Stimulated activated CD8-positive, alpha-beta memory T cell treated with anti-CD3 and anti-CD28 coated beads, Interleukin-12 subunit alpha, Interleukin-12 subunit beta, amount 100 ng/mL, for 4 hours (primary cell): ENCODE measurements at regions not wholly inside any gene's neighbourhood (a gene's known extent, or its start where the extent isn't known, plus 50 kb on each side); places are given as distances from the start of the nearest gene placed in this dataset.
"Not testable (repeated sequence)": the region's sequence is repeated elsewhere in the genome, so short reads cannot be mapped to it uniquely, and the experiment has no call there.

ENCODE experiments used
- DNase-seq: peaks from one replicate; pipeline ENCODE4 v3.0.0-alpha.2; 2020; ENCODE audit warnings: low read depth

GRCh38 chr16:65722429-65722828 lies 600.6 kb upstream of the CDH11 start:
- no peak for DNase-seq

- DNase-seq: no peak
These were observed 596.0 kb upstream of the CDH11 start for GRCh38 chr16:65717846-65718245.

GRCh38 chr16:65716737-65717700 lies 595.2 kb upstream of the CDH11 start:
- DNase-seq: no peak

- no peak for DNase-seq
These were observed 591.4 kb upstream of the CDH11 start for GRCh38 chr16:65713181-65713808.

- DNase-seq: no peak
These were observed 588.2 kb upstream of the CDH11 start for GRCh38 chr16:65710107-65710506.

GRCh38 chr16:65704866-65705265 lies 583.0 kb upstream of the CDH11 start:
- no peak for DNase-seq

- no peak for DNase-seq
These were observed 581.0 kb upstream of the CDH11 start for GRCh38 chr16:65702707-65703402.

GRCh38 chr16:65700596-65700995 lies 578.7 kb upstream of the CDH11 start:
- no peak for DNase-seq

- DNase-seq: no peak
These were observed 577.0 kb upstream of the CDH11 start for GRCh38 chr16:65698791-65699321.

- no peak for DNase-seq
These were observed 575.7 kb upstream of the CDH11 start for GRCh38 chr16:65697521-65697920.

- DNase-seq: no peak
These were observed 575.2 kb upstream of the CDH11 start for GRCh38 chr16:65697065-65697464.

GRCh38 chr16:65691846-65692245 lies 570.0 kb upstream of the CDH11 start:
- not testable (repeated sequence) for DNase-seq

GRCh38 chr16:65689726-65690125 lies 567.9 kb upstream of the CDH11 start:
- no peak for DNase-seq

- DNase-seq: no peak
These were observed 566.4 kb upstream of the CDH11 start for GRCh38 chr16:65688301-65688700.

GRCh38 chr16:65684230-65684629 lies 562.4 kb upstream of the CDH11 start:
- no peak for DNase-seq

GRCh38 chr16:65681406-65681805 lies 559.5 kb upstream of the CDH11 start:
- no peak for DNase-seq

- DNase-seq: no peak
These were observed 557.9 kb upstream of the CDH11 start for GRCh38 chr16:65679785-65680184.

- DNase-seq: no peak
These were observed 553.3 kb upstream of the CDH11 start for GRCh38 chr16:65675161-65675560.

- no peak for DNase-seq
These were observed 551.1 kb upstream of the CDH11 start for GRCh38 chr16:65672960-65673359.

GRCh38 chr16:65671071-65671470 lies 549.2 kb upstream of the CDH11 start:
- no peak for DNase-seq

GRCh38 chr16:65668064-65668595 lies 546.3 kb upstream of the CDH11 start:
- no peak for DNase-seq

GRCh38 chr16:65667011-65667578 lies 545.2 kb upstream of the CDH11 start:
- no peak for DNase-seq
